ENCODE measurements at regions not wholly inside any gene's neighbourhood (a gene's known extent, or its start where the extent isn't known, plus 50 kb on each side); places are given as distances from the start of the nearest gene placed in this dataset.

- Histone ChIP-seq H3K36me3 (no peaks in the 10 kb centered on the region), H3K9me3 (no peaks in the 10 kb centered on the region), H3K27me3 (no peaks in the 10 kb centered on the region), H3K27ac (no peak overlapping the region), H3K4me1 (no peaks in the 10 kb centered on the region), H3K4me3 (no peak overlapping the region)
- TF ChIP-seq CTCF (IDR thresholded peaks at IDR 0.05): no peak
- TF ChIP-seq POLR2A (IDR thresholded peaks at IDR 0.05): no peak
- intact Hi-C loops (cut with DNase I; ENCODE audit: low total_unique reads): no loop called here
- DNase-seq: no peak
Measured at GRCh38 chr7:132044247-132044646, 487.8 kb upstream of the PODXL start.

GRCh38 chr7:132041108-132041507, 484.7 kb upstream of the PODXL start:
- Histone ChIP-seq H3K27me3 (no peaks in the 10 kb centered on the region), H3K27ac (no peak overlapping the region), H3K4me1 (no peaks in the 10 kb centered on the region), H3K9me3 (no peaks in the 10 kb centered on the region), H3K4me3 (no peak overlapping the region), H3K36me3 (no peaks in the 10 kb centered on the region)
- DNase-seq: no peak
- TF ChIP-seq CTCF (IDR thresholded peaks at IDR 0.05) (no peak), POLR2A (IDR thresholded peaks at IDR 0.05) (no peak)
- intact Hi-C loops (cut with DNase I; ENCODE audit: low total_unique reads): no loop called here

- Histone ChIP-seq H3K27ac (no peak overlapping the region), H3K9me3 (no peaks in the 10 kb centered on the region), H3K27me3 (no peaks in the 10 kb centered on the region), H3K36me3 (no peaks in the 10 kb centered on the region), H3K4me3 (no peak overlapping the region), H3K4me1 (no peaks in the 10 kb centered on the region)
- TF ChIP-seq CTCF (IDR thresholded peaks at IDR 0.05): no peak
- TF ChIP-seq POLR2A (IDR thresholded peaks at IDR 0.05): no peak
- intact Hi-C loops (cut with DNase I; ENCODE audit: low total_unique reads): no loop called here
- no peak for DNase-seq
Measured at GRCh38 chr7:132035517-132036362, 479.3 kb upstream of the PODXL start.

- Histone ChIP-seq H3K27me3 (no peaks in the 10 kb centered on the region), H3K9me3 (no peaks in the 10 kb centered on the region), H3K27ac (no peak overlapping the region), H3K4me1 (no peaks in the 10 kb centered on the region), H3K4me3 (no peak overlapping the region), H3K36me3 (no peaks in the 10 kb centered on the region)
- DNase-seq: no peak
- intact Hi-C loops (cut with DNase I; ENCODE audit: low total_unique reads): no loop called here
- no peak for TF ChIP-seq CTCF (IDR thresholded peaks at IDR 0.05)
- no peak for TF ChIP-seq POLR2A (IDR thresholded peaks at IDR 0.05)
Measured at GRCh38 chr7:132034748-132035416, 478.5 kb upstream of the PODXL start.

GRCh38 chr7:132030883-132031282, 474.5 kb upstream of the PODXL start:
- no peaks in the 10 kb centered on the region for H3K9me3 ChIP-seq
- H3K27me3 ChIP-seq: no peaks in the 10 kb centered on the region
- intact Hi-C loops (cut with DNase I; ENCODE audit: low total_unique reads): no loop called here
- H3K4me3 ChIP-seq: no peak overlapping the region
- no peak for TF ChIP-seq CTCF (IDR thresholded peaks at IDR 0.05)
- TF ChIP-seq POLR2A (IDR thresholded peaks at IDR 0.05): no peak
- no peaks in the 10 kb centered on the region for H3K4me1 ChIP-seq
- H3K36me3 ChIP-seq: no peaks in the 10 kb centered on the region
- DNase-seq: no peak
- no peak overlapping the region for H3K27ac ChIP-seq
